NCI-H1417 (cell line): ENCODE measurements at regions not wholly inside any gene's neighbourhood (a gene's known extent, or its start where the extent isn't known, plus 50 kb on each side); places are given as distances from the start of the nearest gene placed in this dataset.

Source experiments
- DNase-seq, 3 experiments: peaks; one replicate each; lab custom pipeline; 2025; lab: John Stamatoyannopoulos, UW

GRCh38 chr3:132187746-132188145 is 129.5 kb upstream of the ACP3 start:
- peak in 2 of 3 experiments; percentile 93 to 100 for DNase-seq

GRCh38 chr3:132189601-132190000 is 127.6 kb upstream of the ACP3 start:
- DNase-seq = peak in 1 of 3 experiments; percentile 48

GRCh38 chr3:132196113-132196512 is 121.1 kb upstream of the ACP3 start:
- no peak for DNase-seq

GRCh38 chr3:132198516-132198915 is 118.7 kb upstream of the ACP3 start:
- DNase-seq = no peak

- DNase-seq = no peak
These were observed 117.8 kb upstream of the ACP3 start for GRCh38 chr3:132199451-132199850.

GRCh38 chr3:132202586-132202985 is 114.6 kb upstream of the ACP3 start:
- no peak for DNase-seq

- DNase-seq = no peak
These were observed 113.2 kb upstream of the ACP3 start for GRCh38 chr3:132203889-132204596.

GRCh38 chr3:132205609-132206008 is 111.6 kb upstream of the ACP3 start:
- DNase-seq = no peak

GRCh38 chr3:132209855-132210254 is 107.4 kb upstream of the ACP3 start:
- DNase-seq = peak in 1 of 3 experiments; percentile 54

GRCh38 chr3:132210476-132211346 is 106.5 kb upstream of the ACP3 start:
- DNase-seq = peak; percentile 32 to 85 (median 69)

- DNase-seq = peak in 2 of 3 experiments; percentile 15 to 59
These were observed 105.3 kb upstream of the ACP3 start for GRCh38 chr3:132211896-132212295.

GRCh38 chr3:132218817-132219755 is 98.1 kb upstream of the ACP3 start:
- DNase-seq = no peak

GRCh38 chr3:132220986-132221385 is 96.2 kb upstream of the ACP3 start:
- no peak for DNase-seq

GRCh38 chr3:132222868-132223538 is 94.2 kb upstream of the ACP3 start:
- peak in 2 of 3 experiments; percentile 69 to 96 for DNase-seq

- no peak for DNase-seq
These were observed 91.5 kb upstream of the ACP3 start for GRCh38 chr3:132225664-132226063.

GRCh38 chr3:132228923-132229322 is 88.3 kb upstream of the ACP3 start:
- peak in 1 of 3 experiments; percentile 13 for DNase-seq

- no peak for DNase-seq
These were observed 87.6 kb upstream of the ACP3 start for GRCh38 chr3:132229641-132230040.

- DNase-seq = no peak
These were observed 86.8 kb upstream of the ACP3 start for GRCh38 chr3:132230156-132231000.

- peak in 2 of 3 experiments; percentile 26 to 68 for DNase-seq
These were observed 85.6 kb upstream of the ACP3 start for GRCh38 chr3:132231633-132232032.

GRCh38 chr3:132232231-132232792 is 84.9 kb upstream of the ACP3 start:
- DNase-seq = peak in 1 of 3 experiments; percentile 76
